Astrocyte of the spinal cord (primary cell): ENCODE measurements at regions not wholly inside any gene's neighbourhood (a gene's known extent, or its start where the extent isn't known, plus 50 kb on each side); places are given as distances from the start of the nearest gene placed in this dataset.

Experiments used
- DNase-seq: peaks from one replicate; pipeline ENCODE4 v3.0.0; 2011; ENCODE audit warnings: low read depth, low spot score
- H3K4me3 ChIP-seq: 2 replicates; pipeline ENCODE4 v1.5.1; 2011; ENCODE audit warnings: low read depth, mild to moderate bottlenecking, low read length, moderate library complexity
- in situ Hi-C: cut with HindIII; loops from 2 replicates; pipeline ENCODE4 v1.10.0; 2017; ENCODE audit warnings: low sequenced_read_pairs
- TF ChIP-seq, protein P1 (sequence below): IDR thresholded peaks from 2 replicates; pipeline ENCODE4 v1.5.1; 2012; ENCODE audit warnings: low read depth, mild to moderate bottlenecking, low read length, inconsistent platforms

DNA sequence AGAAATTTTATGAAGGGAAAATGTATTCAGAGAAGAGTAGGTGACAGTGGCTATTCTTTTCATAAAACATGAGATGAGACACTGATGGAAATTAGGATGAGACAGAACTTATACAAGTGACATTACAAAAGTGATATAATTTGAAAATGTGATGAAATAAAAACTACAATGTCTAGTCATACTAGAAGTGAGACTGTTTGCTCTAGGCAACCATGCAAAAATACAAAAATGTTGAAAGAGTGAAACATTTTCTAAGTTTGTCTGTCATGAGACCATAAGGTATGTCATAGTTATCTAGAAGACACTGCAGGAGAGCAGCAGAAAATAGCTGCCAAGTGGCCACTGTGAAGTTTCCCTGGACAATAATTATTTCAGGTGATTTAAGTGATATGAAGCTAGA is 459.5 kb downstream of the DIPK2A start:
- H3K4me3 ChIP-seq = no peak overlapping the region
- in situ Hi-C loops = no loop called here
- no peak for DNase-seq
- TF ChIP-seq, protein P1, sequence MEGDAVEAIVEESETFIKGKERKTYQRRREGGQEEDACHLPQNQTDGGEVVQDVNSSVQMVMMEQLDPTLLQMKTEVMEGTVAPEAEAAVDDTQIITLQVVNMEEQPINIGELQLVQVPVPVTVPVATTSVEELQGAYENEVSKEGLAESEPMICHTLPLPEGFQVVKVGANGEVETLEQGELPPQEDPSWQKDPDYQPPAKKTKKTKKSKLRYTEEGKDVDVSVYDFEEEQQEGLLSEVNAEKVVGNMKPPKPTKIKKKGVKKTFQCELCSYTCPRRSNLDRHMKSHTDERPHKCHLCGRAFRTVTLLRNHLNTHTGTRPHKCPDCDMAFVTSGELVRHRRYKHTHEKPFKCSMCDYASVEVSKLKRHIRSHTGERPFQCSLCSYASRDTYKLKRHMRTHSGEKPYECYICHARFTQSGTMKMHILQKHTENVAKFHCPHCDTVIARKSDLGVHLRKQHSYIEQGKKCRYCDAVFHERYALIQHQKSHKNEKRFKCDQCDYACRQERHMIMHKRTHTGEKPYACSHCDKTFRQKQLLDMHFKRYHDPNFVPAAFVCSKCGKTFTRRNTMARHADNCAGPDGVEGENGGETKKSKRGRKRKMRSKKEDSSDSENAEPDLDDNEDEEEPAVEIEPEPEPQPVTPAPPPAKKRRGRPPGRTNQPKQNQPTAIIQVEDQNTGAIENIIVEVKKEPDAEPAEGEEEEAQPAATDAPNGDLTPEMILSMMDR = no peak

DNA sequence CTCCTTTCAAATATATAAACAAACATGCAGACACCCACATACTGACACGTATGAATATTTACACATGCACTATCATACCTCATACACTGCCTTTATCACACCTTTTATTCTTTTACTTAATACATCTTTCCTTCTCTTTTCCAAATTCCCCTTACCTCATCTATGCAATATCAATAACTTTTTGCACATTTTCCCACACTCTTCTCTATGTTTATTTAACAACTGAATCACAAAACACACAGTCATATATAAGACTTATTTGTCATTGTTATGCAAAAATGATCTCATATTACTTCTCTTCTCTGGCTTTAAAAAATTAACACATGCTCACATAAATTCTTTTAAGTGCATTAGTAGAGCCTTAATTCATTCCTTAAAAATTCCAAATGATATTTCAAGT is 461.4 kb downstream of the DIPK2A start:
- in situ Hi-C loops = no loop called here
- DNase-seq = no peak
- H3K4me3 ChIP-seq = no peak overlapping the region
- TF ChIP-seq, protein P1 = no peak

DNA sequence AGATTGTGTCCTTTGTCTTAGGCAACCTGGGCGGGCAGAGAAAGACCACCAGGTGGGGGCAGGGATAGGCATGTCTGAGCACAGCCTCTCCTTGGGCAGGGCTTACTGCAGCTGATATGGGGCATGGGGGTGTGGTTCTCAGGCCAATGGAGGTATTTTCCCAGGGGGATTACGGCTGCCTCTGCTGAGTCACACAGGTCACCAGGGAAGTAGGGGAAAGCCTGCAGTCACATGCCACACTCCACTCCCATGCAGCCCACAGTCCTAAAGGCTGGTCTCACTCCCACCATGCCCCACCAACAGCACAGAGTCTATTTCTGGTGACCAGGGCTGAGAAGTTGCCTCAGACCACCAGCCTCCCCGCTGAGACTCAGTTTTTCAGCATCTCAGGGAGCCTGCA is 466.4 kb downstream of the DIPK2A start:
- DNase-seq = no peak
- no peak overlapping the region for H3K4me3 ChIP-seq
- TF ChIP-seq, protein P1 = no peak
- in situ Hi-C loops = no loop called here

DNA sequence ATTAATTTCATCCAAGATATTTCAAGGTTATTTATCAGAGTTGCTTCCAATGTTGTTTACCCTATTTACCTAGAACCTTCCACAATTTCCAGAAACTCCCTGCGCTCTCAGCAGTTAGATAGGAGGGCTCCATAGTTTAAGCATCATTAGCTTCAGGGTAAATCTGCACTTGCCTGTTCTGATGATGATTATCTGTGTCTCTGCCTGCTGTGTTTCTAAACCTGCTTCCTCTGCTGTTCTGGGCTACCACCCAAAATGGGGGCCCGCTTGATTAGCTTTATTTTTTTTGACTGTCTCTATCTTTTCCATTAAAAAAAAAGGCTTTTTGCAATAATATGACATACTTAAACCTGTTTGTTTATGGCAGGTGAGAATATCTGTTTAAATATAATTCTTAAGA is 472.4 kb downstream of the DIPK2A start:
- TF ChIP-seq, protein P1 = no peak
- in situ Hi-C loops = no loop called here
- H3K4me3 ChIP-seq = no peak overlapping the region
- DNase-seq = no peak

- no peak overlapping the region for H3K4me3 ChIP-seq
- in situ Hi-C loops = no loop called here
- TF ChIP-seq, protein P1 = no peak
- no peak for DNase-seq
These were observed 472.9 kb downstream of the DIPK2A start for GRCh38 chr3:144444546-144444945.

GRCh38 chr3:144455841-144456440 is 484.3 kb downstream of the DIPK2A start:
- no peak for DNase-seq
- in situ Hi-C loops = no loop called here
- TF ChIP-seq, protein P1 = no peak
- H3K4me3 ChIP-seq = no peak overlapping the region

- in situ Hi-C loops = no loop called here
- DNase-seq = no peak
- TF ChIP-seq, protein P1 = no peak
These were observed 486.1 kb downstream of the DIPK2A start for GRCh38 chr3:144457758-144458157.

More at GRCh38 chr3:144457758-144458157, 486.1 kb downstream of the DIPK2A start:
- H3K4me3 ChIP-seq = no peak overlapping the region
